C4-2B (cell line): ENCODE measurements at regions not wholly inside any gene's neighbourhood (a gene's known extent, or its start where the extent isn't known, plus 50 kb on each side); places are given as distances from the start of the nearest gene placed in this dataset.

ENCODE experiments used
- H3K27ac ChIP-seq: fragments of 450-650 bp; 2 replicates; pipeline ENCODE4 v1.5.1; 2017
- CTCF ChIP-seq: fragments of 450-650 bp; conservative IDR thresholded peaks from 2 replicates; pipeline ENCODE4 v1.5.1; 2017; ENCODE audit warnings: mild to moderate bottlenecking
- ZFX ChIP-seq: fragments of 450-650 bp; IDR thresholded peaks from 2 replicates; pipeline ENCODE4 v1.6.1; 2017

- TF ChIP-seq ZFX (no peak), CTCF (peak; percentile 88)
- no peak overlapping the region for H3K27ac ChIP-seq
Measured at GRCh38 chr4:60201052-60201673, 999.0 kb upstream of the ADGRL3 start.

- H3K27ac ChIP-seq = no peak overlapping the region
- no peak for TF ChIP-seq ZFX
- no peak for TF ChIP-seq CTCF
Measured at GRCh38 chr4:60209588-60209987, 990.5 kb upstream of the ADGRL3 start.

GRCh38 chr4:60215906-60216305 is 984.2 kb upstream of the ADGRL3 start:
- no peak overlapping the region for H3K27ac ChIP-seq
- TF ChIP-seq CTCF = no peak
- TF ChIP-seq ZFX = no peak

GRCh38 chr4:60216752-60217151 is 983.4 kb upstream of the ADGRL3 start:
- H3K27ac ChIP-seq = no peak overlapping the region
- TF ChIP-seq ZFX = no peak
- TF ChIP-seq CTCF = no peak

- TF ChIP-seq ZFX = no peak
- TF ChIP-seq CTCF = no peak
Measured at GRCh38 chr4:60221866-60222265, 978.3 kb upstream of the ADGRL3 start.

GRCh38 chr4:60223208-60223923 is 976.8 kb upstream of the ADGRL3 start:
- no peak overlapping the region for H3K27ac ChIP-seq

More at GRCh38 chr4:60221866-60222265, 978.3 kb upstream of the ADGRL3 start:
- H3K27ac ChIP-seq = no peak overlapping the region

More at GRCh38 chr4:60223208-60223923, 976.8 kb upstream of the ADGRL3 start:
- no peak for TF ChIP-seq CTCF
- no peak for TF ChIP-seq ZFX
